ENCODE measurements at regions not wholly inside any gene's neighbourhood (a gene's known extent, or its start where the extent isn't known, plus 50 kb on each side); places are given as distances from the start of the nearest gene placed in this dataset.

GRCh38 chr2:186959486-186959885, 110.5 kb upstream of the ZSWIM2 start:
- WGBS, 2 donors = 74 to 77% methylated on average over 6 of the region's 6 CpGs
- Histone ChIP-seq H3K36me3 (replicated peaks in 1 of 2; ENCODE audit: insufficient read depth in 1 of 2, low read depth in 2 of 2) (no peaks in the 10 kb centered on the region), H3K4me3 (no peak overlapping the region), H3K27me3 (no peaks in the 10 kb centered on the region), H3K4me1 (no peaks in the 10 kb centered on the region), H3K27ac (no peak overlapping the region), H3K9me3 (no peaks in the 10 kb centered on the region)
- intact Hi-C loops (cut with DNase I) = no loop called here
- no peak for DNase-seq
- no peak for ATAC-seq
- no peak for TF ChIP-seq CTCF (IDR thresholded peaks at IDR 0.05)
- no peak for TF ChIP-seq POLR2A (IDR thresholded peaks at IDR 0.05)

GRCh38 chr2:186950694-186951093, 101.7 kb upstream of the ZSWIM2 start:
- 91 to 94% methylated on average over 3 of the region's 3 CpGs for WGBS, 2 donors
- H3K27ac ChIP-seq = no peak overlapping the region

GRCh38 chr2:186949726-186950256, 100.8 kb upstream of the ZSWIM2 start:
- DNase-seq = peak in 1 of 4 donors; percentile 39
- intact Hi-C loops (cut with DNase I) = no loop called here
- Histone ChIP-seq H3K4me1 (no peaks in the 10 kb centered on the region), H3K27ac (no peak overlapping the region), H3K27me3 (no peaks in the 10 kb centered on the region), H3K4me3 (no peak overlapping the region), H3K36me3 (replicated peaks in 1 of 2; ENCODE audit: insufficient read depth in 1 of 2, low read depth in 2 of 2) (no peaks in the 10 kb centered on the region), H3K9me3 (no peaks in the 10 kb centered on the region)
- ATAC-seq = no peak
- WGBS, 2 donors = 67 to 86% methylated on average over 4 of the region's 4 CpGs
- TF ChIP-seq POLR2A (IDR thresholded peaks at IDR 0.05) (no peak), CTCF (IDR thresholded peaks at IDR 0.05) (no peak)

More at GRCh38 chr2:186950694-186951093, 101.7 kb upstream of the ZSWIM2 start:
- intact Hi-C loops (cut with DNase I) = no loop called here
- Histone ChIP-seq H3K4me1 (no peaks in the 10 kb centered on the region), H3K27me3 (no peaks in the 10 kb centered on the region), H3K9me3 (no peaks in the 10 kb centered on the region), H3K4me3 (no peak overlapping the region), H3K36me3 (replicated peaks in 1 of 2; ENCODE audit: insufficient read depth in 1 of 2, low read depth in 2 of 2) (no peaks in the 10 kb centered on the region)
- ATAC-seq (no peak), DNase-seq (no peak)
- TF ChIP-seq CTCF (IDR thresholded peaks at IDR 0.05) = no peak
- TF ChIP-seq POLR2A (IDR thresholded peaks at IDR 0.05) = no peak

GRCh38 chr2:186947516-186947915, 98.5 kb upstream of the ZSWIM2 start:
- no peak for DNase-seq
- Histone ChIP-seq H3K4me1 (no peaks in the 10 kb centered on the region), H3K9me3 (no peaks in the 10 kb centered on the region), H3K36me3 (replicated peaks in 1 of 2; ENCODE audit: insufficient read depth in 1 of 2, low read depth in 2 of 2) (no peaks in the 10 kb centered on the region), H3K27me3 (no peaks in the 10 kb centered on the region), H3K27ac (no peak overlapping the region), H3K4me3 (no peak overlapping the region)
- intact Hi-C loops (cut with DNase I) = no loop called here
- WGBS, 2 donors = 96 to 97% methylated on average over 2 of the region's 2 CpGs
- ATAC-seq = no peak
- TF ChIP-seq POLR2A (IDR thresholded peaks at IDR 0.05) (no peak), CTCF (IDR thresholded peaks at IDR 0.05) (no peak)

- ATAC-seq = no peak
- intact Hi-C loops (cut with DNase I) = no loop called here
- no peaks in the 10 kb centered on the region for H3K4me1 ChIP-seq
These were observed 98.0 kb upstream of the ZSWIM2 start for GRCh38 chr2:186946896-186947467.

More at GRCh38 chr2:186946896-186947467, 98.0 kb upstream of the ZSWIM2 start:
- no peaks in the 10 kb centered on the region for H3K36me3 ChIP-seq (replicated peaks in 1 of 2; ENCODE audit: insufficient read depth in 1 of 2, low read depth in 2 of 2)
- TF ChIP-seq POLR2A (IDR thresholded peaks at IDR 0.05) (no peak), CTCF (IDR thresholded peaks at IDR 0.05) (no peak)
- no peak overlapping the region for H3K4me3 ChIP-seq
- no peak overlapping the region for H3K27ac ChIP-seq
- H3K27me3 ChIP-seq = no peaks in the 10 kb centered on the region
- H3K9me3 ChIP-seq = no peaks in the 10 kb centered on the region
- WGBS, 2 donors = 50 to 62% methylated on average over 2 of the region's 2 CpGs
- no peak for DNase-seq

All from body of pancreas (tissue), 4 donors.